ENCODE measurements at regions not wholly inside any gene's neighbourhood (a gene's known extent, or its start where the extent isn't known, plus 50 kb on each side); places are given as distances from the start of the nearest gene placed in this dataset.
"Not testable (repeated sequence)": the region's sequence is repeated elsewhere in the genome, so short reads cannot be mapped to it uniquely, and the experiment has no call there.

DNA sequence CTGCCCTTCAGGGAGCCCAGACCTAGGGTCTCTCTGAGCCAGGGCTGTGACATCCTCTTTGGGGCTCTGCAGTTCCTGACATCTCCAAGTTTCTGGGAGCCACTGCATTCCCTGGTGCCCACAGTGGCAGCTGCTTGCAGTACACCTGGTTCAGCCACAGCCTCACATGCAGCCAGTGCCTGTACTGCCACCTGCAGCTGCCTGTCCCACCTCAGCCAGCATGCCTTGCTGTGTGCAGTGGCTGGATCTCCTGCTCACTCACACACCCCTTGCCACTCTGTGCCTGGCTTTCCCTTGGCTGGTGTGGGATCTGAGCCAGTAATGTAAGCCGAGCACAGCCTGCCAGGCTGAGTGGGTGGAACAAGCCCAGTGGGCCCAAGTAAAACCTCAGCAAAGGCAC, 1288.7 kb downstream of the CNTNAP5 start:
- Mint-ChIP-seq H3K27me3 (no peaks in the 10 kb centered on the region), H3K4me3 (no peak overlapping the region), H3K9me3 (ENCODE audit: low read depth) (no peaks in the 10 kb centered on the region), H3K4me1 (ENCODE audit: low read depth) (no peaks in the 10 kb centered on the region), H3K27ac (no peak overlapping the region), H3K36me3 (no peaks in the 10 kb centered on the region)

DNA sequence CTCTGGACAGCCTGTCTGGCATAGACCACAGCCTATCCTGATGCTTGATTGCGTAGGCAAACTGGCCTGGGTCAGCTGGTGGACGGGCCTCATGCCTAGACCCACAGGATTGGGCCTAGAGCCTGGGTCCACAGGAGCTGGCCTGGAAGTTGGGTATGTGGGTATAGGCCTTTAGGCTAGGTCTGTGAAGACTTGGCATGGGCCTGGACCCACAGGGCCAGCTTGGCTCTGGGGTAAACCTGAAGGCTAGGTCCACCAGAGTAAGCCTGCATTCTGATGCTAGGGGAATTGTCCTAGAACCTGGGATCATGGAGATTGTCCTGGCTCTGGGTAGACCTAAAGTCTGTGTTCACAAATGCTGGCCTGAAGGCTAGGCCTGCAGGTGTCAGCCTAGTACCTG, 1293.7 kb downstream of the CNTNAP5 start:
- Mint-ChIP-seq H3K9me3 (ENCODE audit: low read depth) (peaks cover 9% of the 10 kb centered on the region), H3K4me3 (no peak overlapping the region), H3K27ac (no peak overlapping the region), H3K4me1 (ENCODE audit: low read depth) (no peaks in the 10 kb centered on the region), H3K27me3 (no peaks in the 10 kb centered on the region), H3K36me3 (no peaks in the 10 kb centered on the region)

DNA sequence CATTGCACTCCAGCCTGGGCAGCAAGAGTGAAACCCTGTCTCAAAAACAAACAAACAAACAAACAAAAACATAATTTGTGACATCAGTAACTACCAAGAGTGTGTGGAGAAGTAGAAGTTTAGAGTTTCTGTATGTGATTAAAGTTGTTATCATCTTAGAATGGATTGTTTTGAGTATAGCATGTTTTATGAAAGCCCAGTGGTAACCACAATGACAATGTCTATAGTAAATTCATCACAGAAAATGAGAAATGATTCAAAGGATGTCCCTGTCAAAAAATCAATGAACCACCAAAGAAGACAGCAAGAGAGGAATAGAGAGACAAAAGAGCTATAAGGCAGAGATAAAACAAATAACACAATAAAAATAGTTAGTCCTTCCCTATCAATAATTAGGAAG, 1299.2 kb downstream of the CNTNAP5 start:
- no peaks in the 10 kb centered on the region for H3K4me1 Mint-ChIP-seq (ENCODE audit: low read depth)
- no peak overlapping the region for H3K27ac Mint-ChIP-seq
- H3K9me3 Mint-ChIP-seq (ENCODE audit: low read depth): peaks cover 9% of the 10 kb centered on the region
- H3K27me3 Mint-ChIP-seq: no peaks in the 10 kb centered on the region
- no peaks in the 10 kb centered on the region for H3K36me3 Mint-ChIP-seq
- H3K4me3 Mint-ChIP-seq: no peak overlapping the region

DNA sequence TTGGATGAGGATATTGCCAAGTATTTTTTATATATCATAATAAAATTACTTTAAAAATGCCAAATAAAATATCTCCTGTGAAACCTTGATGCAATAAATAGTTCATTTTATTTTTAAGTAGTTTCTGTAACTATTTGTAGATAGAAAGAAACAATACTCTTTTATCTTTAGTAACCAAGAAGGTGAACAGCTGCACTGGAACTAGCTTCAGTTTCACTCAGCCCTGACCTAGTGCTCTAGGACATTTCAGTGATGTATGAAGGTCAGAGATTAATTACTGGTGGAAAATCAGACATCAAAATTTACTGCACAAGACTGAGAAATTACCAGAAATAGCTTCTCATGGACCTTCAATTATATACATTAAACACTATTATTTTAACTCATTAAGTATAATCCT, 1305.0 kb downstream of the CNTNAP5 start:
- H3K27me3 Mint-ChIP-seq: no peaks in the 10 kb centered on the region
- no peak overlapping the region for H3K4me3 Mint-ChIP-seq
- H3K4me1 Mint-ChIP-seq (ENCODE audit: low read depth): no peaks in the 10 kb centered on the region
- H3K27ac Mint-ChIP-seq: no peak overlapping the region
- no peaks in the 10 kb centered on the region for H3K36me3 Mint-ChIP-seq
- peaks cover 10% of the 10 kb centered on the region for H3K9me3 Mint-ChIP-seq (ENCODE audit: low read depth)

DNA sequence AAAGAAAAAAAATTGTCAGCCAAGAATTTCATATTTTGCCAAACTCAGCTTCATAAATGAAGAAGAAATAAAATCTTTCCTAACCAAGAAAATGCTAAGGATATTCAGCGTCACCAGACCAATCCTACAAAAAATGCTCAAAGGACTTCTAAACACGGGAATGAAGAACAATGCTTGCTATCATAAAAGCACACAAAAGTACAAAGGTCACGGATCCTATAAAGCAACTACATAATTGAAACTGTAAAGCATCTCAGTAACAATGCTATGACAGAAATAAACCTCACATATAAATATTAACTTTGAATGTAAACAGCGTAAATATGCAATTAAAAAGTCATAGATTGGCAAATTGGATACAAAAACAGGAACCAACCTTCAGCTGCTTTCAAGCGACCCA, 1314.6 kb upstream of the GYPC start:
- Mint-ChIP-seq H3K27ac (no peak overlapping the region), H3K4me3 (no peak overlapping the region), H3K4me1 (ENCODE audit: low read depth) (no peaks in the 10 kb centered on the region)

DNA sequence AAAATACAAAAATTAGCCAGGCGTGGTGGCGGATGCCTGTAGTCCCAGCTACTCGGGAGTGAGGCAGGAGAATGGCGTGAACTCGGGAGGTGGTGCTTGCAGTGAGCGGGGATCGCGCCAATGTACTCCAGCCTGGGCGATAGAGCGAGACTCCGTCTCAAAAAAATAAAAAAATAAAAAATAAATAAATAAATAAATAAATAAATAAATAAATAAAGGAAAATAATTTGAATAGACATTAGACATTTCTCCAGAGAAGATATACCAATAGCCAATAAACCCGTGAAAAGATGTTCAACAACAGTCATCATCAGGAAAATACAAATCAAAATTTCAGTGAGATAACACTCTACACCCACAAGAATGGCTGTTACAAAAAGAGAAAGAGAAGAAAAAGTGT, 1302.4 kb upstream of the GYPC start:
- H3K27me3 Mint-ChIP-seq; H3K27ac Mint-ChIP-seq; H3K4me3 Mint-ChIP-seq; H3K9me3 Mint-ChIP-seq (ENCODE audit: low read depth); H3K36me3 Mint-ChIP-seq; H3K4me1 Mint-ChIP-seq (ENCODE audit: low read depth): not testable (repeated sequence)

More for the DNA sequence above, 1314.6 kb upstream of the GYPC start:
- Mint-ChIP-seq H3K36me3 (no peaks in the 10 kb centered on the region), H3K9me3 (ENCODE audit: low read depth) (peaks cover 4% of the 10 kb centered on the region), H3K27me3 (no peaks in the 10 kb centered on the region)

DNA sequence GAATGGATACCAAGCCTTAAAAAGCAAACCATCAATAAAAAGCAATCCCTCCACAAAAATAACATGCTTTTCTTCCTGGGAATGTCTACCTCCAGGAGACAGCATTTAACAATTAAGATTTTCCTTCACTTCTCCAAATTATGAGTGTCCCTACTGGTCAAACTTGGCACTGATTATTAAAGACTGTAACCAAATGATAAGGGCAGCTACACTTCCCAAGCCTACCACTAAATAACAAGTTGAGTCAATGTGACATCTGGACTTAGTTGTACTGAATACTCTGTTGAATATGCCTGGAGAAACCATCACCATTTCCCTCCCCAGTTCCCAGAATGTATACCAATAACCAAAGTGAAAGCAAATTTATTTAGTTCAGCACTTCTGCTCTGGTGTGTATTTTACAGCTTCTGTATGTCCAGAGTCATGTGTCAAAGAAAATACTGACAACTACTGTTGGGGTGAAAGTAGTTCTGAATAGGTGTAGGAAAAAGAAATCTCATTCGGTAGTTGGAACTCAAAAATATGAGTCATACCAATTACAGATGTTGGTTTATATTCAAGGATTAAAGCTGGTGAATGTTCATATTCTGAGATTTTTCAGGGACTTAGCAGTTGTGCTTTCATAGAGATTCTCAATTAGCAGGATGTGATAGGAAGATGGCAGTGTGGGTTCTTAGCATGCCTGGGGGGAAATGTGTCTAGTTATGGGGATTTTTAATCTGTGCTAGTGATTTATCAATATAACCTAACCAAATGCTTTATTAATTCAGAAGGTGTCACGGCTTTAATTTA, 1291.6 kb upstream of the GYPC start:
- Mint-ChIP-seq H3K27me3 (no peaks in the 10 kb centered on the region), H3K4me1 (ENCODE audit: low read depth) (no peaks in the 10 kb centered on the region), H3K27ac (no peak overlapping the region)

DNA sequence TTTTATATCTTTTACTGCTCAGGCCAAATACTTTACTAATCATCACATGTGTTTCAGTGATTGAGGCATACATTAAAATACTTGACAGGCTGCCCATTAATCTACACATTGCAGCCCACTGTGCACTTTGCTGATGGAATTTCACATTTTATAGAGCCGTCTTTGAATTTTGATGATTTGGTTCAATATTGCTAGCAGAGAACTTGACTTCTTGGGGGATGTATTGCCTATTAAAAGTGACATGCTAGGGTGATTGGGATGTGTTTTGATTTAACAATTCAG, 1291.0 kb upstream of the GYPC start:
- H3K4me3 Mint-ChIP-seq: no peak overlapping the region
- H3K9me3 Mint-ChIP-seq (ENCODE audit: low read depth): peaks cover 3% of the 10 kb centered on the region
- no peak overlapping the region for H3K27ac Mint-ChIP-seq
- H3K36me3 Mint-ChIP-seq: no peaks in the 10 kb centered on the region
- no peaks in the 10 kb centered on the region for H3K4me1 Mint-ChIP-seq (ENCODE audit: low read depth)
- no peaks in the 10 kb centered on the region for H3K27me3 Mint-ChIP-seq

More for the DNA sequence above, 1291.6 kb upstream of the GYPC start:
- H3K9me3 Mint-ChIP-seq (ENCODE audit: low read depth): peaks cover 6% of the 10 kb centered on the region
- no peak overlapping the region for H3K4me3 Mint-ChIP-seq
- no peaks in the 10 kb centered on the region for H3K36me3 Mint-ChIP-seq

DNA sequence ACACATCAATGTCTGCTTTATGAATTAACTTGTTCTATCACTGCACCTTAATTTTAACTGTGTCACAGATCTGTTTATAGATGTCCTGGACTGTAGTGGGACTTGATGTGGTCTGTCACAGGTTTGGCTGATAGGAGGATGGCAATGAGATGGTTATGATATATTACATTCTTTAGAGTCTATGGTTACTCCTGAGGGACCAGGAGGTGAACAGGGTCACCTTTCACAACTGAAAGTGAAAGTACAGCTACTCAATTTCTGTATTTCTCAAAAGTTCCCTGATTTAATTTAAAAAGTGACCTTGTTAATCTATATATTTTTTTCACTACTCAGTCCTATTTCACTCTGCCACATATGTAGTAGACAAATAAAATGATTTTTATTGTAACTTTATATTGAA, 1284.1 kb upstream of the GYPC start:
- no peaks in the 10 kb centered on the region for H3K36me3 Mint-ChIP-seq
- no peaks in the 10 kb centered on the region for H3K4me1 Mint-ChIP-seq (ENCODE audit: low read depth)
- no peaks in the 10 kb centered on the region for H3K27me3 Mint-ChIP-seq
- H3K4me3 Mint-ChIP-seq: no peak overlapping the region
- peaks cover 10% of the 10 kb centered on the region for H3K9me3 Mint-ChIP-seq (ENCODE audit: low read depth)
- no peak overlapping the region for H3K27ac Mint-ChIP-seq

DNA sequence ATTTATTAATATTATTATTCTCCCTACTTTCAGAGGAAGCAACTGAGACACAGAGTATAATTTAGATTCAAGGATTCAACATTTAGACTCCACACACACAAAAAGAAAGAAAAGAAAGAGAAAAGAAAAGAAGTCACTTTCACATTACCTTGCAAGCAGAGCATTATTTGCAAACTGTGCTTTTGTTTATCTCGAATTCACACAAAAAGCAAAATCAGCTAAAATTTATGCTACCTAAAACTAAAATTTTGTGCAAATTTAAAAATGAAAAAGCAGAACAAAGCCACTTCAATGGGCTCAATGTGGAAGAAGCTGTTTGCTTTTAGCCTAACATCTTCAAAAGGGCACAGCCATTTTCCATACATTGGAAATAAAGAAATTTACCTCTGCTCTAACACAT, 1282.7 kb upstream of the GYPC start:
- peaks cover 10% of the 10 kb centered on the region for H3K9me3 Mint-ChIP-seq (ENCODE audit: low read depth)
- no peaks in the 10 kb centered on the region for H3K4me1 Mint-ChIP-seq (ENCODE audit: low read depth)
- H3K27me3 Mint-ChIP-seq: no peaks in the 10 kb centered on the region
- H3K27ac Mint-ChIP-seq: no peak overlapping the region
- no peaks in the 10 kb centered on the region for H3K36me3 Mint-ChIP-seq
- H3K4me3 Mint-ChIP-seq: no peak overlapping the region

DNA sequence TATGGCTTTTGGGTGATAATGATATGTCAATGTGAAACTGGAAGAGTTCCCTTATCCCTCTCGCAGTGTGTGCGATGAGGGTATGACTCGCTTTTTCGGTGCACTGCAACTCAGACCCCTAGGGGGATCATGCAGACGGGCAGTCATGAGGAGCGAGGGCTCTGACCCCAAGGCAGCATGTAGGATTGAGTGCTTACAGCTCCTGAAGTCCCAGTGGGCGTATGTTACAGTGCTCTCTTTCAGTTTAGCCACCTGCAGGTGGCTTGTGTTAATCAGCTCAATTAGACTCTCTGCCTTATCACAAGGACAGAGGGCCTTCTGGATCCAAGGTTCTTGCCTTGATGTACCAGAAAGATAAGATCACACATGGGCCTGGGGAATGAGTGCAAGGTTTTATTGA, 1269.9 kb upstream of the GYPC start:
- Mint-ChIP-seq H3K36me3 (no peaks in the 10 kb centered on the region), H3K27ac (no peak overlapping the region), H3K9me3 (ENCODE audit: low read depth) (peaks cover 4% of the 10 kb centered on the region), H3K4me3 (no peak overlapping the region), H3K4me1 (ENCODE audit: low read depth) (no peaks in the 10 kb centered on the region), H3K27me3 (no peaks in the 10 kb centered on the region)

DNA sequence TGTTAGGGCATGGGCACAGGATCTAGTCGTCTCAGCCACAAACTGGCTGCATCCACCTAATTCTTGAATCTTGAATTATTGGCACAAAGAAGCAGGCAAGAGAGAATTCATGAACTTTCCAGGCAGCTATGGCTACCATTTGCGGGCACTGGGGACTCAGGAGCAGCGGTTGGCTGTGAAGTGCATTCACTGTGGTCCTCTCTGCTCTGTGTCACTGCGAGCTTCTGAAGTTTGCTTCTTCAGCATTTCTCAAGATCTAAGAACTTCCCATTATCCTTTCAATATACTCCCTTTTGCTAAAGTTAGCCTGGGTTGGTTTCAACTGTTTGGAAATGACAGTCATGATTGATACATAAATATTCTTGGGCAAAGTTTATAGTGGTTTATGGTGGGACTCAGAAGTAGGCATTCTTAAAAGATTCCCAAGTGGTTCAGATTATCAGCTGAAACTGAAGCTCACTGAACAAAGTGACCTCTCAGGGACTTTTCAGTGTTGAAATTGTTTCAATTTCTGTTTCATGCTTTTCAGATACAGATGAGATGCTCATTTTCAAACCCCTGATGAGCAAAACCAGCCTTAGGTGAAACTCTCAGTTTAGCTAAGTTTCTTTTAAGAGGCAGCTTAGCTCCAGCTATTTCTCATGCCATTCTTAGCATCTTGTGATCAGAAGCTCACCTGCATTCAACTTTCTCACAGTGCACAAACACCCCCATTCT, 1258.3 kb upstream of the GYPC start:
- H3K27ac Mint-ChIP-seq: no peak overlapping the region
- no peaks in the 10 kb centered on the region for H3K27me3 Mint-ChIP-seq
- no peak overlapping the region for H3K4me3 Mint-ChIP-seq
- no peaks in the 10 kb centered on the region for H3K4me1 Mint-ChIP-seq (ENCODE audit: low read depth)
- H3K36me3 Mint-ChIP-seq: no peaks in the 10 kb centered on the region
- H3K9me3 Mint-ChIP-seq (ENCODE audit: low read depth): peaks cover 12% of the 10 kb centered on the region

DNA sequence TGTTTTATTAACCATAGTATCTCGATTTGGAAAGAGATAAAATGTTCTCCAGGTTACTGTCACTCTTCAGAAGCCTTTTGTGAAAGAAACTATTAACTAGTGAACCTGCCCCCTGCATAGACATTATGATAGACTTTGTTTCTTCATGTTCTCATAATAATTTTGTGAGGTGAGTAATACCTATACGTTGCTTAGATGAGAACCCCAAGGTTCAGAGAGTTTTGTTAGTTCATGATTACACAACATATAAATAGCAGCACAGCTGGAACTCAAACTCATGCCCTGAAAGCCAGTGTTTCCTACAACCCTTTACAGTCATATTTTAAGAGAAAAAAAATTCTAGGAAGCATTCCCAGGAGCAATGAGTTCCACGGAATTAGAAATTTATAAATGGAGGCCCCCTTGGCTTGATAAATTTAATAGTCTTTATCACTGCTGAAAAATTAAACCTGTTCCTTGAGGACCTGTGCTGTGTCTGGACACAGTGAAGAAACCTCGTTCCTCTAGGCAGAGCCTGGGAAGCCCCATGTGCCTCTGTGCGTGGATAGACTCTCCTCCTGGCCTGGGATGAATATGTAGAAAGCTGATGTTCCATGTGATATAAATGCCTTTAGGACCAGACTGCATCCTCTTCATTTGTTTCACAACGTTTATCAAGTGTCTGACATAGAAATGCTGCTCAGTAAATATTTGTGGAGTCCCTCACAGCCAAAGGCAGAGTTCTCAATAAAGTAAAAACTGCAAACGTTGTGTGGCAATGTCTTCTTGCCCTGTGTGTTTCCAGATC, 1257.0 kb upstream of the GYPC start:
- no peak overlapping the region for H3K27ac Mint-ChIP-seq
- H3K27me3 Mint-ChIP-seq: no peaks in the 10 kb centered on the region
- no peaks in the 10 kb centered on the region for H3K36me3 Mint-ChIP-seq
- H3K4me1 Mint-ChIP-seq (ENCODE audit: low read depth): no peaks in the 10 kb centered on the region
- H3K9me3 Mint-ChIP-seq (ENCODE audit: low read depth): peaks cover 12% of the 10 kb centered on the region
- H3K4me3 Mint-ChIP-seq: no peak overlapping the region

DNA sequence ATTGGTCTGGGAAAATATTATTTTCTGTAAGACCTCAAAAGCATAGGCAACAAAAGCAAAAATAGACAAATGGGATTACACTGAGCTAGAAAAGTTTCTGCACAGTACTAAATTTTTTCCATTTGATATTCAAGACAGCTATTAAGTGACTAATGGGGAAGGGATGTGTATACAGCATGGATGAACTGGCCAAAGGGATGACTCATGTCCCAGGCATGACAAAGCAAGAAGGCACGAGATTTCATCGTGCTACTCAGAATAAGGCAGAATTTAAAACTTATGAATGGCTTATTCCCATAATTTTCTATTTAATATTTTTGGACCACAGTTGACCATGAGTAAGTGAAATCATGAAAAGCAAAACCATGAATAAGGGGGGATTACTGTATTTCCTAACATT, 1250.1 kb upstream of the GYPC start:
- Mint-ChIP-seq H3K27me3 (no peaks in the 10 kb centered on the region), H3K27ac (no peak overlapping the region), H3K4me3 (no peak overlapping the region), H3K4me1 (ENCODE audit: low read depth) (no peaks in the 10 kb centered on the region), H3K9me3 (ENCODE audit: low read depth) (peaks cover 9% of the 10 kb centered on the region), H3K36me3 (no peaks in the 10 kb centered on the region)

DNA sequence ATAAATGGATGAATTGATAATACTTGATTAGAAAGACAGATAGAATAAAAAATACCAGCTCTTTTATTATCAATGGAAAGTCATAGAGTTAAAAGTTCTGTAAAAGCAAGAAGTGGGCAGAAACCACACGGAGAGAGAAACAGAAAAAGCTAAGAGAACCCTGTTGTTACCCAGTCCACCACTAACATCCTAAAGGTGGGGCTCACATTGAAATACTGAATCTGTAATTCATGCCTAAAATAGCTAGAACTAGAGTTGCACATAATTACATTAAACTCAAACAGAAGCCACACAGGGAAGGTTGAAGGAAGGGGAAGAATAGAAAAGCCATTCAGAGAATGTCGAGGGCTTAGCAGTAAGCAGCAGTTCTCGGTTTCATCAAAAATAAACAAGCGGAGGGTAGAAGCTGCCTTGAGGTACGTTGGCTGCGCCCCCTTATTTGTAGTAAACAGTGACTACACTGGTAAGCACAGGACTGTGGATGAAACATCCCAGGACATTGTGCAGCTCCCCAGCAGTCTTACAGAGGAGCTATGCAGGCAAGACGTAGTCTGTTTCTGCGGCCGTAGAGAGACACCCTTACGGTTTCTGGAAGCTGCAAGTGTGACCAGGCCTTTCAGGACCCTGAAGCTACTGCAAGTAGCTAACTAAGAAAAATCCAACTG, 1247.0 kb upstream of the GYPC start:
- Mint-ChIP-seq H3K27me3 (no peaks in the 10 kb centered on the region), H3K4me3 (no peak overlapping the region), H3K36me3 (no peaks in the 10 kb centered on the region), H3K4me1 (ENCODE audit: low read depth) (no peaks in the 10 kb centered on the region), H3K27ac (no peak overlapping the region), H3K9me3 (ENCODE audit: low read depth) (peaks cover 4% of the 10 kb centered on the region)
